ENCODE measurements at regions not wholly inside any gene's neighbourhood (a gene's known extent, or its start where the extent isn't known, plus 50 kb on each side); places are given as distances from the start of the nearest gene placed in this dataset.

DNA sequence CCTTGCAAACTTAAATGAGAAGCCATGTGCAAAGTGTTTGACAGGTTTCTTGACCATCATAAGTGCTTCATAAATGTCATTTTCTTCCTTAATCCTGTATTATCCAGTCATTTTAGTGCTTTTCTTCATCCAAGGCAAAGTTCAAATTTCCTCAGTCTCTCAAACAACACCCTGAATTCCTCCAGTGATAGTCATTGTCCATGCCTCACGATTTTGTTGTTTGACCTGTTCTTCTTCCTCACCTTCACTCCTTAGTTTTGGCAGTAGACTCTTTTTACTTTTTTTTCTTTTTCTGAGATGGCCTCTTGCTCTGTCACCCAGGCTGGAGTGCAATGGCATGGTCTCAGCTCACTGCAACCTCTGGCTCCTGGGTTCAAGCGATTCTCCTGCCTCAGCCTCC lies 1257.3 kb downstream of the FAM181B start:
- no peaks in the 10 kb centered on the region for H3K36me3 ChIP-seq (ENCODE audit: control insufficient read depth, insufficient read depth, low read length)
- no peak overlapping the region for H3K27ac ChIP-seq (ENCODE audit: low read depth, low read length, severe bottlenecking)
- 90 to 100% methylated on average over 1 to 2 of the region's 2 CpGs for WGBS, 2 experiments (ENCODE audit: insufficient coverage in 2 of 2)
- H3K4me1 ChIP-seq (ENCODE audit: control insufficient read depth, insufficient read depth, low read length, poor library complexity, severe bottlenecking): no peaks in the 10 kb centered on the region
- no peak overlapping the region for H3K4me3 ChIP-seq (ENCODE audit: extremely low read depth, insufficient read depth, low read length, poor library complexity, severe bottlenecking)
- no peaks in the 10 kb centered on the region for H3K9me3 ChIP-seq (ENCODE audit: control insufficient read depth, low read length)

DNA sequence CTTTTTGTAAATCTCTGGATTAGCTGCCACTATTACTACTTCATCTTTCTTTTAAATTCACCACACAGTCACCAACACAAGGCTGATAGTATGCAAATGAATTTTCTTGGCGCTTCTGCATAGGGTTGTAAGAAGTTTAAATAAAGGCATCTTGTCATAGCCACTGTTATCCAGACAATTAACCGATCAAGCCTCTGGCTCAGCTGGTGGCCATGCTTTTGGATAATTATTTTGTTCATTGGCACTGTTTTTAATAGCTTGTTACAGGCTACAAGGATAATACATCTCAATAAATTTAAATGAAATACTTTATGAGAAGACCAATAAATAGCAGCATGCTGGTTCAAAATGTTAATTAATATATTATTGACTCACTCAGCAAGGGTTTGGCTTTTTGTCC lies 1261.0 kb downstream of the FAM181B start:
- Histone ChIP-seq H3K4me3 (ENCODE audit: extremely low read depth, insufficient read depth, low read length, poor library complexity, severe bottlenecking) (no peak overlapping the region), H3K9me3 (ENCODE audit: control insufficient read depth, low read length) (no peaks in the 10 kb centered on the region), H3K4me1 (ENCODE audit: control insufficient read depth, insufficient read depth, low read length, poor library complexity, severe bottlenecking) (no peaks in the 10 kb centered on the region), H3K27ac (ENCODE audit: low read depth, low read length, severe bottlenecking) (no peak overlapping the region), H3K36me3 (ENCODE audit: control insufficient read depth, insufficient read depth, low read length) (no peaks in the 10 kb centered on the region)
- WGBS, 2 experiments (ENCODE audit: insufficient coverage in 2 of 2): no CpG with 5 or more reads among the region's 2 CpGs

- Histone ChIP-seq H3K27ac (ENCODE audit: low read depth, low read length, severe bottlenecking) (no peak overlapping the region), H3K36me3 (ENCODE audit: control insufficient read depth, insufficient read depth, low read length) (no peaks in the 10 kb centered on the region), H3K4me1 (ENCODE audit: control insufficient read depth, insufficient read depth, low read length, poor library complexity, severe bottlenecking) (no peaks in the 10 kb centered on the region), H3K9me3 (ENCODE audit: control insufficient read depth, low read length) (no peaks in the 10 kb centered on the region), H3K4me3 (ENCODE audit: extremely low read depth, insufficient read depth, low read length, poor library complexity, severe bottlenecking) (no peak overlapping the region)
- WGBS, 2 experiments (ENCODE audit: insufficient coverage in 2 of 2): 83 to 97% methylated on average over 3 of the region's 3 CpGs
Observed at GRCh38 chr11:81470446-81470845, 1263.2 kb downstream of the FAM181B start.

- Histone ChIP-seq H3K9me3 (ENCODE audit: control insufficient read depth, low read length) (no peaks in the 10 kb centered on the region), H3K36me3 (ENCODE audit: control insufficient read depth, insufficient read depth, low read length) (no peaks in the 10 kb centered on the region), H3K4me1 (ENCODE audit: control insufficient read depth, insufficient read depth, low read length, poor library complexity, severe bottlenecking) (no peaks in the 10 kb centered on the region), H3K4me3 (ENCODE audit: extremely low read depth, insufficient read depth, low read length, poor library complexity, severe bottlenecking) (no peak overlapping the region), H3K27ac (ENCODE audit: low read depth, low read length, severe bottlenecking) (no peak overlapping the region)
- WGBS, 2 experiments (ENCODE audit: insufficient coverage in 2 of 2): 92 to 100% methylated on average over 2 of the region's 2 CpGs
Observed at GRCh38 chr11:81459766-81460306, 1273.8 kb downstream of the FAM181B start.

DNA sequence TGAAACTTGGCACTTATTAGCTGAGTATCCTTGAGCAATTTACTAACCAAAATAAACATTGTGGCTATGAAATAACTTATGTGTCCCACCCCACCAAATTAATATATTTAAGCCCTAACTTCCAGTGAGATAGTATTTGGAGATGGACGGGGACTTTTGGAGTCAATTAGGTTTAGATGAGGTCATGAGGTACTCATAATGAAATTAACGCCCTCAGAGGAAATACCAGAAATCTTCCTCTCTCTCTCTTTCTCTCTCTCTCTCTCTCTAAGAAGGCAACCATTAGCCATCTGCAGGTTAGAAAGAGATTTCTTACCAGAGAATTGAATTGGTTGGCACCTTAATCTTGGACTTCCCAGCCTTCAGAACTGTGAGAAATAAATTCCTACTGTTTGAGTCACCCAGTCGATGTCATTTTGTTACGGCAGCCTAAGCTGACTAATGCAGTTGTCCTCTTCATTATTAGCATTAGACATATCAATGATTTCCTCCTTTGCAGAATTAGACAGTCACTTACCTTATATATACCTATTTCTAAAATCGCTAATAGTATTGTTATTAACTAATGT lies 1284.0 kb downstream of the FAM181B start:
- Histone ChIP-seq H3K4me1 (ENCODE audit: control insufficient read depth, insufficient read depth, low read length, poor library complexity, severe bottlenecking) (no peaks in the 10 kb centered on the region), H3K4me3 (ENCODE audit: extremely low read depth, insufficient read depth, low read length, poor library complexity, severe bottlenecking) (no peak overlapping the region), H3K27ac (ENCODE audit: low read depth, low read length, severe bottlenecking) (no peak overlapping the region), H3K9me3 (ENCODE audit: control insufficient read depth, low read length) (no peaks in the 10 kb centered on the region), H3K36me3 (ENCODE audit: control insufficient read depth, insufficient read depth, low read length) (no peaks in the 10 kb centered on the region)
- 80% methylated on average over 2 of the region's 5 CpGs; no CpG with 5 or more reads in 1 of the 2 experiments for WGBS, 2 experiments (ENCODE audit: insufficient coverage in 2 of 2)

GRCh38 chr11:81444297-81444696 lies 1289.4 kb downstream of the FAM181B start:
- H3K27ac ChIP-seq (ENCODE audit: low read depth, low read length, severe bottlenecking): no peak overlapping the region
- no peaks in the 10 kb centered on the region for H3K9me3 ChIP-seq (ENCODE audit: control insufficient read depth, low read length)
- H3K4me3 ChIP-seq (ENCODE audit: extremely low read depth, insufficient read depth, low read length, poor library complexity, severe bottlenecking): no peak overlapping the region
- H3K36me3 ChIP-seq (ENCODE audit: control insufficient read depth, insufficient read depth, low read length): no peaks in the 10 kb centered on the region
- WGBS, 2 experiments (ENCODE audit: insufficient coverage in 2 of 2): no CpG with 5 or more reads among the region's 1 CpG
- H3K4me1 ChIP-seq (ENCODE audit: control insufficient read depth, insufficient read depth, low read length, poor library complexity, severe bottlenecking): no peaks in the 10 kb centered on the region

- no CpG with 5 or more reads among the region's 1 CpG for WGBS, 2 experiments (ENCODE audit: insufficient coverage in 2 of 2)
- Histone ChIP-seq H3K27ac (ENCODE audit: low read depth, low read length, severe bottlenecking) (no peak overlapping the region), H3K36me3 (ENCODE audit: control insufficient read depth, insufficient read depth, low read length) (no peaks in the 10 kb centered on the region), H3K4me3 (ENCODE audit: extremely low read depth, insufficient read depth, low read length, poor library complexity, severe bottlenecking) (no peak overlapping the region), H3K4me1 (ENCODE audit: control insufficient read depth, insufficient read depth, low read length, poor library complexity, severe bottlenecking) (no peaks in the 10 kb centered on the region), H3K9me3 (ENCODE audit: control insufficient read depth, low read length) (no peaks in the 10 kb centered on the region)
Observed at GRCh38 chr11:81432333-81432732, 1301.3 kb downstream of the FAM181B start.

GRCh38 chr11:81424822-81425221 lies 1308.8 kb downstream of the FAM181B start:
- no peaks in the 10 kb centered on the region for H3K4me1 ChIP-seq (ENCODE audit: control insufficient read depth, insufficient read depth, low read length, poor library complexity, severe bottlenecking)
- no peaks in the 10 kb centered on the region for H3K9me3 ChIP-seq (ENCODE audit: control insufficient read depth, low read length)
- H3K4me3 ChIP-seq (ENCODE audit: extremely low read depth, insufficient read depth, low read length, poor library complexity, severe bottlenecking): no peak overlapping the region
- WGBS, 2 experiments (ENCODE audit: insufficient coverage in 2 of 2): 100% methylated on average over 1 of the region's 2 CpGs
- H3K27ac ChIP-seq (ENCODE audit: low read depth, low read length, severe bottlenecking): no peak overlapping the region
- no peaks in the 10 kb centered on the region for H3K36me3 ChIP-seq (ENCODE audit: control insufficient read depth, insufficient read depth, low read length)

DNA sequence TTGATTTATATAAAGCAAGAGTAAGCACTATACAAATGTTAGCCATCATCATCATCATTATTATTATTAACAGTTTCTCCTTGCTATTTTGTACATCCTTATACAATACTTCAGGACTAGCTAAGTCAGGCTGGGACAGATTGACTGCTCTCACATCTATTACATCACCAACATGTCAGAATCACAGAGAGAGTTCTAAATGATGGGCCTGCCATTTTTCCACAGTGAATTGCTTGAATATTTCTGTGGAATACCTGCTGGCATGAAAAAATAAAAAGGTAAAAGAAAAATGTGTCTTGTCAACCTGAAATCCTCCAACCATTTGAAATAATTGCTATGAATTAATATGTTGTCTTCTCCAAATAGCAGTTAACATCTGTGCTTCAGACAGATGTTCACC lies 1311.3 kb downstream of the FAM181B start:
- Histone ChIP-seq H3K36me3 (ENCODE audit: control insufficient read depth, insufficient read depth, low read length) (no peaks in the 10 kb centered on the region), H3K9me3 (ENCODE audit: control insufficient read depth, low read length) (no peaks in the 10 kb centered on the region), H3K27ac (ENCODE audit: low read depth, low read length, severe bottlenecking) (no peak overlapping the region), H3K4me1 (ENCODE audit: control insufficient read depth, insufficient read depth, low read length, poor library complexity, severe bottlenecking) (no peaks in the 10 kb centered on the region), H3K4me3 (ENCODE audit: extremely low read depth, insufficient read depth, low read length, poor library complexity, severe bottlenecking) (no peak overlapping the region)

DNA sequence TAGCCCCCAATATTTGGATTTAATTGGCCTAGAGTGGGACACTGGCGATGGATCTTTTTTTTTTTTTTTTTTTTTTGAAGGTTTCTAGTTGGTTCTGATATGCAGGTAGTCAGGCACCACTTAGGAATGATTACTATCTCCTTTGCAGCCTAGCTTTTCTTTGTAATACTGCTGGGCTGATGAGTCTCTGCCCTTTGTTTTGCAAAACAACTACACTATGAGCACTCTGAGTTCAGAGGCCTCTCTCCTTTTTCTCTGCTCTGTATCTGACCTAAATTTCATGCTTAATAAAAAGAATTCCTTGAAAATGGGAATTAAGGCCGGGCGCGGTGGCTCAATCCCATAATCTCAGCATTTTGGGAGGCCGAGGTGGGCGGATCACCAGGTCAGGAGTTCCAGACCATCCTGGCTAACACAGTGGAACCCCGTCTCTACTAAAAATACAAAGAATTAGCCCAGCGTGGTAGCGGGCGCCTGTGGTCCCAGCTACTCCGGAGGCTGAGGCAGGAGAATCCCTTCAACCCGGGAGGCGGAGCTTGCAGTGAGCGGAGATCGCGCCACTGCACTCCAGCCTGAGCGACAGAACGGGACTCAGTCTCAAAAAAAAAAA lies 1312.3 kb downstream of the FAM181B start:
- H3K27ac ChIP-seq (ENCODE audit: low read depth, low read length, severe bottlenecking): no peak overlapping the region
- 31 to 46% methylated on average over 5 to 10 of the region's 18 CpGs for WGBS, 2 experiments (ENCODE audit: insufficient coverage in 2 of 2)
- H3K4me3 ChIP-seq (ENCODE audit: extremely low read depth, insufficient read depth, low read length, poor library complexity, severe bottlenecking): no peak overlapping the region
- H3K36me3 ChIP-seq (ENCODE audit: control insufficient read depth, insufficient read depth, low read length): no peaks in the 10 kb centered on the region
- no peaks in the 10 kb centered on the region for H3K4me1 ChIP-seq (ENCODE audit: control insufficient read depth, insufficient read depth, low read length, poor library complexity, severe bottlenecking)
- no peaks in the 10 kb centered on the region for H3K9me3 ChIP-seq (ENCODE audit: control insufficient read depth, low read length)

DNA sequence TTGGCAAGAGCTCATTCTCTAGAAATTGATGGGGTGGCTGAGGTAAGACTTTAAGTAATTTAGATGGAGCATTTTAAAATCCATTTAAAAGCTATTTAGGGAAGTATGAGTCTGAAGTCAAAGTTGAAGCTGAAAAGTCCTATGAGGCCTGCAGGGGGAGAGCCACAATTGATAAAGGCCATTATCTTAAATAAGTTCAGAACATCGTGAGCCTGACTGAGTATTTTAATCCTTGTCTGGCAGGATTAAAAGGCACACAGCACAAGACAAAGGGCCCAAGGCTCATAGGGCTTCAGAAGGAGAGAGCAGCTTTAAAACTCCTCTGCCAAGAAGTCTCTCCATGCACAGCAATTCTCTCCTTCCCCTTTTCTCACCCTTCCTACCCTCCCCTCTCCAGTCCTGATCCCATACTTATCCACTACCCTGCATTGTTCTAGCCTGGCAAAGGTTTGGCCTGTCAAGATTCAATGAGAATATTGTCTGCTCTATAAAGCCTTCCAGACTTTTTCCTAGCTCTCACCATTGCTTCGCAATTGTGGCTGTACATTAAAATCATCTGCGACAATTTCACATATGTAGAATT lies 1312.9 kb downstream of the FAM181B start:
- Histone ChIP-seq H3K4me3 (ENCODE audit: extremely low read depth, insufficient read depth, low read length, poor library complexity, severe bottlenecking) (no peak overlapping the region), H3K4me1 (ENCODE audit: control insufficient read depth, insufficient read depth, low read length, poor library complexity, severe bottlenecking) (no peaks in the 10 kb centered on the region), H3K36me3 (ENCODE audit: control insufficient read depth, insufficient read depth, low read length) (no peaks in the 10 kb centered on the region), H3K9me3 (ENCODE audit: control insufficient read depth, low read length) (no peaks in the 10 kb centered on the region), H3K27ac (ENCODE audit: low read depth, low read length, severe bottlenecking) (no peak overlapping the region)
- 67% methylated on average over 2 of the region's 3 CpGs; no CpG with 5 or more reads in 1 of the 2 experiments for WGBS, 2 experiments (ENCODE audit: insufficient coverage in 2 of 2)

Data from mesodermal cell (in vitro differentiated cells).